Common myeloid progenitor, CD34-positive (primary cell): ENCODE measurements at regions not wholly inside any gene's neighbourhood (a gene's known extent, or its start where the extent isn't known, plus 50 kb on each side); places are given as distances from the start of the nearest gene placed in this dataset.

Experiments
- CTCF ChIA-PET: fragments of 350-600 bp; sonication (Branson Sonifier 250); formaldehyde crosslinking; loops from one replicate; lab custom pipeline; 2021; ENCODE audit warnings: antibody characterized with exemption; lab: Charles Lee
- POLR2A ChIA-PET: fragments of 350-600 bp; sonication (Branson Sonifier 250); formaldehyde crosslinking; loops from one replicate; lab custom pipeline; 2021; ENCODE audit warnings: antibody characterized with exemption; lab: Charles Lee
- DNase-seq, 3 donors: peaks; one replicate each; pipeline versions ENCODE4 v3.0.0 to v3.0.0-alpha.2; 2013
- H3K27ac ChIP-seq, 2 experiments: 1 replicate in 1 of 2; 2 replicates in 1 of 2; pipeline ENCODE4 v1.7.0; 2013; ENCODE audit warnings: inconsistent platforms in 2 of 2, low read length in 2 of 2, mild to moderate bottlenecking in 2 of 2, low read depth in 1 of 2, moderate library complexity in 1 of 2; ENCODE audit not compliant: severe bottlenecking in 2 of 2, insufficient read depth in 1 of 2, poor library complexity in 1 of 2
- H3K27me3 ChIP-seq, 5 experiments: replicated peaks in 2 of 5; 1 replicate in 3 of 5; 2 replicates in 2 of 5; pipeline versions ENCODE4 v1.6.1 to v1.7.0; 2013; ENCODE audit warnings: low read length in 4 of 5, mild to moderate bottlenecking in 2 of 5, moderate library complexity in 2 of 5, inconsistent platforms in 1 of 5; ENCODE audit not compliant: insufficient read depth in 5 of 5, control insufficient read depth in 4 of 5
- H3K36me3 ChIP-seq, 4 experiments: 1 replicate in 2 of 4; 2 replicates in 2 of 4; pipeline versions ENCODE4 v1.6.1 to v1.7.0; 2013; ENCODE audit warnings: low read length in 3 of 4, control low read depth in 1 of 4, mild to moderate bottlenecking in 1 of 4; ENCODE audit not compliant: control insufficient read depth in 4 of 4, insufficient read depth in 4 of 4
- H3K4me1 ChIP-seq, 4 experiments: 1 replicate in 3 of 4; 2 replicates in 1 of 4; pipeline versions ENCODE4 v1.6.1 to v1.7.1; 2013; ENCODE audit warnings: low read length in 3 of 4, mild to moderate bottlenecking in 3 of 4, control low read depth in 1 of 4, inconsistent platforms in 1 of 4, moderate library complexity in 1 of 4; ENCODE audit not compliant: control insufficient read depth in 4 of 4, insufficient read depth in 4 of 4; ENCODE audit errors: control extremely low read depth in 1 of 4
- H3K4me3 ChIP-seq, 7 experiments: 1 replicate in 4 of 7; 2 replicates in 3 of 7; pipeline versions ENCODE4 v1.5.1 to v1.7.0; 2013; ENCODE audit warnings: mild to moderate bottlenecking in 7 of 7, low read length in 6 of 7, moderate library complexity in 6 of 7, inconsistent platforms in 2 of 7, low read depth in 2 of 7, control low read depth in 1 of 7; ENCODE audit not compliant: insufficient read depth in 4 of 7, control insufficient read depth in 1 of 7; ENCODE audit errors: extremely low read depth in 1 of 7
- H3K9me3 ChIP-seq, 5 experiments: 1 replicate in 4 of 5; 2 replicates in 1 of 5; pipeline versions ENCODE4 v1.6.1 to v1.7.1; 2013; ENCODE audit warnings: low read length in 4 of 5, mild to moderate bottlenecking in 2 of 5, inconsistent platforms in 1 of 5, low read depth in 1 of 5, moderate library complexity in 1 of 5; ENCODE audit not compliant: control insufficient read depth in 4 of 5, insufficient read depth in 2 of 5; ENCODE audit errors: control extremely low read depth in 1 of 5
- WGBS: methylation state at CpG from one replicate; pipeline ENCODE4 v1.1.5; 2013; ENCODE audit not compliant: insufficient coverage; 5-methylcytosine and 5-hydroxymethylcytosine counted together

GRCh38 chr10:21176934-21177480 is 279.9 kb upstream of the NEBL start:
- no peak for DNase-seq
- Histone ChIP-seq H3K36me3 (no peaks in the 10 kb centered on the region), H3K4me1 (peaks cover 3 to 23% (median 20%) of the 10 kb centered on the region in 4 experiments), H3K27me3 (peaks cover 5 to 54% (median 25%) of the 10 kb centered on the region in 5 experiments), H3K4me3 (no peak overlapping the region), H3K9me3 (peaks cover 0 to 5% (median 0%) of the 10 kb centered on the region in 5 experiments), H3K27ac (no peak overlapping the region)
- ChIA-PET CTCF (no interaction called here), POLR2A (no interaction called here)
- 98% methylated on average over 5 of the region's 6 CpGs for WGBS

- POLR2A ChIA-PET = no interaction called here
- H3K27me3 ChIP-seq = peaks cover 7 to 66% (median 25%) of the 10 kb centered on the region in 5 experiments
- peaks cover 3 to 23% (median 20%) of the 10 kb centered on the region in 4 experiments for H3K4me1 ChIP-seq
- no peaks in the 10 kb centered on the region for H3K36me3 ChIP-seq
- DNase-seq = no peak
- WGBS = 100% methylated on average over 3 of the region's 4 CpGs
- H3K4me3 ChIP-seq = no peak overlapping the region
- H3K27ac ChIP-seq = no peak overlapping the region
- H3K9me3 ChIP-seq = peaks cover 0 to 5% (median 0%) of the 10 kb centered on the region in 5 experiments
- CTCF ChIA-PET = no interaction called here
Observed at GRCh38 chr10:21175797-21176196, 278.7 kb upstream of the NEBL start.

GRCh38 chr10:21174715-21175495 is 277.8 kb upstream of the NEBL start:
- H3K4me3 ChIP-seq = peak overlapping the region in 6 of 7 experiments; percentile 2 to 77 (median 52)
- POLR2A ChIA-PET = no interaction called here
- no peak overlapping the region for H3K27ac ChIP-seq

DNA sequence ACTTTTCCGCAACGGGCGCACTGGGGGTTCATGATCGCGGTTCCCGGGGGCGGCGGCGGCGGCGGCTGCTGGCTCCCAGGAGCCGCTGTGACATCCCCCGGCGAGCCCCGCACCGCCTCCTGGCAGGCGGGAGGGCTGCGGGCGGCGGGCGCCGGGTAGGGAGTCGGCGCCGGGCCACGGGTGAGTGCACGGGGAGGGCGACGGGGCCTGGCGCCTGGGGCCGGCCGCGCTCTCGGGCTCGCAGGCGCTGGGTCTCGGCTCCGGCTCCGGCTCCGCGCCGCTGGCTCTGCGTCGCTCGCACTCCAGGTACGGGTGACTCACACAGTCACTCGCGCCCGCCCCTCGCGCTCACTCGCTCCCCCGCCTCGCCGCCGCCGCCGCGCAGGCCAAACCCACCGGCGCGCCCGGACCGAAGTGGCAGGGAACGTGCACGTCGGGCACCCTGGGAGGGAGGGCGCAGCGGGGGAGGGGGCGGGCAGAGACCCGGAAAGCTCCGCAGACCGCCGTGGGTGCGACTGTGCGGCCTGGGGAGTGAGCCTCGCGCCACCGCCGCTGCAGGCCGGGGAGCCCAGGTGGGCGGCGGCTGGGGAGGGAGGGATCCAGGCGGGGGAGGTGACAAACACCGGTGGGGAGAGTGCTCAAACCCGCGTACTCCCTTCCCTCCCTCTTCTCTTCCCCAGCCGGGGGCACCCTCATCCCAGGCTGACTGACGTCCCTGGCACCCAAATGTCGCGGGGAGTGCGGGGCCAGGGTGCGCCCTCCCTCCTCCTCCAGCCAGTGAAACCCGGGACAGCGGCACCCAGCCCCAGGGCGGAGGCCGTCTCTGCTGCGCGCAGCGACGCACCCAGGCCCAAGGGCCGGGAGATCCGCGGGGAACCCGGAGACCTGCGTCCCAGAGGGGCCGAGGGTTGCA is 276.9 kb upstream of the NEBL start:
- peaks cover 15 to 77% (median 29%) of the 10 kb centered on the region in 5 experiments for H3K27me3 ChIP-seq
- peaks cover 3 to 23% (median 20%) of the 10 kb centered on the region in 4 experiments for H3K4me1 ChIP-seq
- WGBS = under 1% methylated on average over 94 of the region's 107 CpGs
- H3K9me3 ChIP-seq = no peaks in the 10 kb centered on the region
- H3K27ac ChIP-seq = no peak overlapping the region
- CTCF ChIA-PET = no interaction called here
- DNase-seq = peak; percentile 41 to 84 (median 71)
- H3K4me3 ChIP-seq = peak overlapping the region; percentile 31 to 77 (median 62)
- no peaks in the 10 kb centered on the region for H3K36me3 ChIP-seq
- POLR2A ChIA-PET = no interaction called here

More at GRCh38 chr10:21174715-21175495, 277.8 kb upstream of the NEBL start:
- Histone ChIP-seq H3K4me1 (peaks cover 3 to 23% (median 20%) of the 10 kb centered on the region in 4 experiments), H3K27me3 (peaks cover 9 to 74% (median 25%) of the 10 kb centered on the region in 5 experiments), H3K9me3 (peaks cover 0 to 5% (median 0%) of the 10 kb centered on the region in 5 experiments), H3K36me3 (no peaks in the 10 kb centered on the region)
- 15% methylated on average over 31 of the region's 33 CpGs for WGBS
- peak in 2 of 3 donors; percentile 15 to 28 for DNase-seq
- CTCF ChIA-PET = no interaction called here

DNA sequence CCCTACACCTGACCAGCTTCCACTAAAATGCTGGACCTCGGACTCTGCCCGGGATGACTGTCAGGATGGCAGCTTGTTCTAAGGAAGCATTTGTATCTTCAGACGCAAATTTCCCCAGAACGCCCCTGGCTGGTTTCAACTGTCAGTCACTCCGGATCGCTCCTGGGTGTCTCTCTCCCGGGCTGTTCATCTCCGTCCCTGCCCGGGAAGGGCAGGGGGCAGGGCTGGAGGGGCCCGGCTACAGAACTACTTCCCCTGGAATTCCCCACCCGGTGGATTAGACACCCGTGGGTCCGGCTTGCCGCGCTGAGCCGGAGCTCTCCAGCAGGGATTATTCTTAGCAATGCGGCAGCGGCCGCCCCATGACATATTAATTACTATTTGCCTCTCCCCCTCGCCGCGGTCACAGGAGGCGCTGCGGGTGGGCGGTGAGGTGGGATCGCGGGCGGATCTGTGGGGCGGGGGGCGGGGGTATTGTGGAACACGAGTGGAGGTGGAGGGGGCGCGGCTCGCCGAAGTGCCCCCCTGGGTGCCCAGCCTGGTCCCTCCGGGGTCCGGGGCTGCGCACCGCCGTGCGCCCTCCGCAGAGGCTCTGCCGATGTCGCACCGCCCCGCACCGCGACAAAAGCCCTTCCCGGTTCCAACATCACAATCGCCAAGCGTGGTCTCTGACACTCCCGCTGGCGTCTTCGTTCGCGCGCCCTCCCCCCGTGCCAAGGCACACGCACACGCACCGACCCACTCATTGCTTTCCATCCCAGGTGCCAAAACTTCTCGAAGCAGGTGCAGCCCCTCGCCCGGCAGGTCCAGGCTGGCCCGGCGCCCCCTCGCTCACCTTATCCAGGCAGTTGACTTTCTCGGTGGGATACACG is 276.1 kb upstream of the NEBL start:
- Histone ChIP-seq H3K4me1 (peaks cover 3 to 23% (median 20%) of the 10 kb centered on the region in 4 experiments), H3K27me3 (peaks cover 15 to 77% (median 29%) of the 10 kb centered on the region in 5 experiments), H3K36me3 (no peaks in the 10 kb centered on the region), H3K4me3 (peak overlapping the region; percentile 31 to 77 (median 62)), H3K27ac (no peak overlapping the region), H3K9me3 (no peaks in the 10 kb centered on the region)
- ChIA-PET CTCF (interaction anchor here (0.6 kb wide), 1 partner anchor 59 kb away, joined by 3 read pairs; no protein-coding TSS in a partner anchor), POLR2A (no interaction called here)
- under 1% methylated on average over 39 of the region's 69 CpGs for whole genome bisulfite sequencing
- DNase-seq = peak in 2 of 3 donors; percentile 56 to 64

DNA sequence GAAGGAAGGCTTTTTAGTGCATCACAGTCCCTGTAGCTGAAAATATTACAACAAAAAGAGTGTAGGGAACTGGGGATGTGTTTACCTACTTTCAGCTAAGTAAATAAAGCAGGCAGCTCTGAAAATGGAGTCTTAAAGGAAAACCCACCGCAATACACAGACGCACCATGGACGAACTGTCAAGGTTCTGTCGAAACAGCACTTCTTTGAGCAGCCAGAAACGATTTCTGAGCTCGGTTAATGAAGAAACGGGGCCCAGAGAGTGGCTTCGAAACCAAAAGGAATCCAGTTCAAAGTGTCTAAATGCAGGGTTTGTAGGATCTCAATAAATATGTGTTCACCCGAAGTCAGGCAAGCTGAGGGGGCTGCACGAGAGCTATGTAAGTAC is 275.4 kb upstream of the NEBL start:
- peak in 2 of 3 donors; percentile 23 to 29 for DNase-seq
- H3K36me3 ChIP-seq = no peaks in the 10 kb centered on the region
- peak overlapping the region in 5 of 7 experiments; percentile 33 to 77 (median 62) for H3K4me3 ChIP-seq
- ChIA-PET CTCF (interaction anchor here (0.6 kb wide), 1 partner anchor 59 kb away, joined by 3 read pairs; no protein-coding TSS in a partner anchor), POLR2A (no interaction called here)
- no peaks in the 10 kb centered on the region for H3K9me3 ChIP-seq
- no peak overlapping the region for H3K27ac ChIP-seq
- WGBS = 37% methylated on average over 10 of the region's 10 CpGs
- H3K27me3 ChIP-seq = peaks cover 13 to 77% (median 29%) of the 10 kb centered on the region in 5 experiments
- peaks cover 3 to 23% (median 20%) of the 10 kb centered on the region in 4 experiments for H3K4me1 ChIP-seq
